Parathyroid adenoma (tissue), 2 donors: ENCODE measurements at regions not wholly inside any gene's neighbourhood (a gene's known extent, or its start where the extent isn't known, plus 50 kb on each side); places are given as distances from the start of the nearest gene placed in this dataset.
A peak's percentile ranks its signal among the peaks of the same experiment; 100 is the strongest.

Source experiments
- H2AFZ ChIP-seq: fragments of 300-600 bp; sonication (generic); one replicate; pipeline ENCODE4 v1.7.0; 2017; ENCODE audit warnings: antibody characterized with exemption, mild to moderate bottlenecking
- H3K27ac ChIP-seq: fragments of 300-600 bp; sonication (generic); one replicate; pipeline ENCODE4 v1.7.0; 2017
- H3K27me3 ChIP-seq: fragments of 300-600 bp; sonication (generic); one replicate; pipeline ENCODE4 v1.7.0; 2017; ENCODE audit warnings: low read length; ENCODE audit not compliant: control insufficient read depth, insufficient read depth
- H3K36me3 ChIP-seq: fragments of 300-600 bp; sonication (generic); one replicate; pipeline ENCODE4 v1.7.0; 2017; ENCODE audit warnings: low read length; ENCODE audit not compliant: control insufficient read depth, insufficient read depth
- H3K4me1 ChIP-seq: fragments of 300-600 bp; sonication (generic); one replicate; pipeline ENCODE4 v1.7.0; 2017; ENCODE audit warnings: control low read depth
- H3K4me2 ChIP-seq: fragments of 300-600 bp; sonication (generic); one replicate; pipeline ENCODE4 v1.7.0; 2017; ENCODE audit warnings: low read length
- H3K4me3 ChIP-seq: fragments of 300-600 bp; sonication (generic); one replicate; pipeline ENCODE4 v1.7.0; 2017; ENCODE audit warnings: low read depth, low read length
- H3K79me2 ChIP-seq: fragments of 300-600 bp; sonication (generic); one replicate; pipeline ENCODE4 v1.7.0; 2017; ENCODE audit warnings: control low read depth
- H3K9ac ChIP-seq: fragments of 300-600 bp; sonication (generic); one replicate; pipeline ENCODE4 v1.7.0; 2017; ENCODE audit warnings: mild to moderate bottlenecking
- H3K9me3 ChIP-seq: fragments of 300-600 bp; sonication (generic); one replicate; pipeline ENCODE4 v1.7.0; 2017; ENCODE audit warnings: low read length; ENCODE audit not compliant: control insufficient read depth
- CTCF ChIP-seq: fragments of 300-600 bp; sonication (generic); IDR thresholded peaks from one replicate; pipeline ENCODE4 v1.7.0; 2017; ENCODE audit warnings: antibody characterized with exemption, mild to moderate bottlenecking
- donor health status: primary hyperparathyroidism.

- Histone ChIP-seq H3K27me3 (no peaks in the 10 kb centered on the region), H2AFZ (no peak overlapping the region), H3K27ac (no peak overlapping the region), H3K79me2 (no peaks in the 10 kb centered on the region), H3K4me2 (peak overlapping the region; percentile 19), H3K4me3 (no peak overlapping the region), H3K4me1 (no peaks in the 10 kb centered on the region), H3K9ac (no peak overlapping the region), H3K9me3 (no peaks in the 10 kb centered on the region), H3K36me3 (no peaks in the 10 kb centered on the region)
- no peak for TF ChIP-seq CTCF
Observed at GRCh38 chr13:106852436-106852835, 284.5 kb upstream of the ARGLU1 start.

GRCh38 chr13:106850973-106851650 lies 283.2 kb upstream of the ARGLU1 start:
- Histone ChIP-seq H3K4me1 (no peaks in the 10 kb centered on the region), H3K27me3 (no peaks in the 10 kb centered on the region), H3K4me2 (no peak overlapping the region), H3K9ac (no peak overlapping the region), H3K9me3 (no peaks in the 10 kb centered on the region), H2AFZ (no peak overlapping the region), H3K36me3 (no peaks in the 10 kb centered on the region), H3K4me3 (no peak overlapping the region), H3K27ac (no peak overlapping the region), H3K79me2 (no peaks in the 10 kb centered on the region)
- no peak for TF ChIP-seq CTCF

GRCh38 chr13:106846571-106847448 lies 278.9 kb upstream of the ARGLU1 start:
- Histone ChIP-seq H3K27ac (no peak overlapping the region), H3K4me1 (no peaks in the 10 kb centered on the region), H2AFZ (no peak overlapping the region), H3K9me3 (no peaks in the 10 kb centered on the region), H3K27me3 (no peaks in the 10 kb centered on the region), H3K4me2 (no peak overlapping the region), H3K36me3 (no peaks in the 10 kb centered on the region), H3K79me2 (no peaks in the 10 kb centered on the region), H3K9ac (no peak overlapping the region), H3K4me3 (no peak overlapping the region)
- no peak for TF ChIP-seq CTCF

- H3K9ac ChIP-seq = no peak overlapping the region
- H3K36me3 ChIP-seq = no peaks in the 10 kb centered on the region
- H3K9me3 ChIP-seq = no peaks in the 10 kb centered on the region
- H3K27ac ChIP-seq = no peak overlapping the region
- H3K79me2 ChIP-seq = no peaks in the 10 kb centered on the region
- no peak overlapping the region for H3K4me2 ChIP-seq
- TF ChIP-seq CTCF = no peak
- no peak overlapping the region for H2AFZ ChIP-seq
- no peak overlapping the region for H3K4me3 ChIP-seq
- no peaks in the 10 kb centered on the region for H3K27me3 ChIP-seq
- no peaks in the 10 kb centered on the region for H3K4me1 ChIP-seq
Observed at GRCh38 chr13:106836186-106836802, 268.4 kb upstream of the ARGLU1 start.
